H1 (cell line): ENCODE measurements at regions not wholly inside any gene's neighbourhood (a gene's known extent, or its start where the extent isn't known, plus 50 kb on each side); places are given as distances from the start of the nearest gene placed in this dataset.

Experiments
- CTCF ChIA-PET: fragments of 300-600 bp; sonication (Branson Sonifier 250); formaldehyde crosslinking; loops from one replicate; lab custom pipeline; 2021; ENCODE audit not compliant: partially characterized antibody; lab: Charles Lee
- POLR2A ChIA-PET: fragments of 300-600 bp; sonication (Branson Sonifier 250); formaldehyde crosslinking; loops from one replicate; lab custom pipeline; 2021; ENCODE audit warnings: inconsistent platforms; ENCODE audit not compliant: partially characterized antibody; lab: Charles Lee
- DNase-seq, 2 experiments: peaks; one replicate each; pipeline versions ENCODE4 v3.0.0 to v3.0.0-alpha.2; 2010 to 2022; ENCODE audit warnings: low spot score in 2 of 2, low read depth in 1 of 2, mixed read lengths in 1 of 2
- FAIRE-seq: peaks from 2 replicates; lab custom pipeline; 2011; peaks lifted over from hg19 to GRCh38; lab: Jason Lieb, UNC
- H2AFZ ChIP-seq: 2 replicates; pipeline ENCODE4 v1.8.1; 2012; ENCODE audit warnings: low read length, inconsistent platforms
- H2AK5ac ChIP-seq: 2 replicates; pipeline ENCODE4 v1.6.1; 2013; ENCODE audit warnings: low read depth, low read length
- H2BK120ac ChIP-seq: replicated peaks from 2 replicates; pipeline ENCODE3; 2013; ENCODE audit warnings: low read depth, low read length, inconsistent platforms
- H2BK12ac ChIP-seq: 2 replicates; pipeline ENCODE4 v1.6.1; 2013; ENCODE audit warnings: low read depth, low read length
- H2BK15ac ChIP-seq: 2 replicates; pipeline ENCODE4 v1.6.1; 2013; ENCODE audit warnings: low read length
- H2BK20ac ChIP-seq: 2 replicates; pipeline ENCODE4 v1.6.1; 2013; ENCODE audit warnings: low read length
- H2BK5ac ChIP-seq: 2 replicates; pipeline ENCODE4 v1.6.1; 2013; ENCODE audit warnings: low read depth, low read length
- H3K14ac ChIP-seq: 2 replicates; pipeline ENCODE4 v1.6.1; 2013; ENCODE audit warnings: inconsistent platforms; ENCODE audit not compliant: insufficient read length
- H3K18ac ChIP-seq: 2 replicates; pipeline ENCODE4 v1.6.1; 2013; ENCODE audit warnings: low read length; ENCODE audit errors: extremely low read depth
- H3K23ac ChIP-seq: 2 replicates; pipeline ENCODE4 v1.6.1; 2013; ENCODE audit warnings: inconsistent platforms; ENCODE audit not compliant: insufficient read length
- H3K23me2 ChIP-seq: 2 replicates; pipeline ENCODE4 v1.6.1; 2013; ENCODE audit warnings: low read depth, low read length
- H3K27ac ChIP-seq: 2 replicates; pipeline ENCODE4 v1.6.1; 2011; ENCODE audit warnings: low read depth, low read length, inconsistent platforms
- H3K27me3 ChIP-seq, 4 experiments: replicated peaks in 1 of 4; 1 replicate in 1 of 4; 2 replicates in 3 of 4; pipeline versions ENCODE4 v1.6.1 to v1.8.1; 2011 to 2013; ENCODE audit warnings: low read length in 3 of 4, mild to moderate bottlenecking in 3 of 4, inconsistent platforms in 2 of 4, mixed read lengths in 2 of 4, moderate library complexity in 1 of 4; ENCODE audit not compliant: control insufficient read depth in 3 of 4, insufficient read depth in 3 of 4; ENCODE audit errors: extremely low read depth in 1 of 4
- H3K36me3 ChIP-seq, 4 experiments: 2 replicates each; pipeline versions ENCODE4 v1.6.1 to v1.8.1; 2011 to 2013; ENCODE audit warnings: mild to moderate bottlenecking in 4 of 4, low read length in 3 of 4, moderate library complexity in 2 of 4, control low read depth in 1 of 4, inconsistent platforms in 1 of 4; ENCODE audit not compliant: insufficient read depth in 4 of 4, control insufficient read depth in 2 of 4
- H3K4ac ChIP-seq: replicated peaks from 2 replicates; pipeline ENCODE3; 2013; ENCODE audit warnings: low read length, low read depth, mixed read lengths, inconsistent platforms; ENCODE audit not compliant: insufficient read length
- H3K4me1 ChIP-seq, 4 experiments: replicated peaks in 1 of 4; 1 replicate in 1 of 4; 2 replicates in 3 of 4; pipeline versions ENCODE4 v1.6.1 to v1.8.1; 2011 to 2013; ENCODE audit warnings: low read length in 3 of 4, inconsistent platforms in 2 of 4, mixed read lengths in 1 of 4; ENCODE audit not compliant: insufficient read depth in 4 of 4, control insufficient read depth in 3 of 4
- H3K4me2 ChIP-seq, 2 experiments: 2 replicates each; pipeline versions ENCODE4 v1.6.1 to v1.8.1; 2011 to 2013; ENCODE audit warnings: low read depth in 2 of 2, low read length in 2 of 2, control low read depth in 1 of 2, inconsistent platforms in 1 of 2, mild to moderate bottlenecking in 1 of 2; ENCODE audit not compliant: insufficient read depth in 1 of 2
- H3K4me3 ChIP-seq, 4 experiments: fragments of 200-600, 300-600 bp in 1 of 4; sonication (generic), shearing (Covaris generic), sonication (Bioruptor Twin) in 1 of 4; 2 replicates each; pipeline versions ENCODE4 v1.5.1 to v1.8.1; 2011 to 2016; ENCODE audit warnings: low read length in 4 of 4, low read depth in 3 of 4, control low read depth in 2 of 4, inconsistent platforms in 2 of 4, mild to moderate bottlenecking in 2 of 4, mixed read lengths in 1 of 4, moderate library complexity in 1 of 4; ENCODE audit not compliant: insufficient read depth in 2 of 4; ENCODE audit errors: extremely low read depth in 1 of 4
- H3K56ac ChIP-seq: replicated peaks from 2 replicates; pipeline ENCODE3; 2013; ENCODE audit warnings: low read depth, mild to moderate bottlenecking, mixed read lengths, low read length, inconsistent platforms; ENCODE audit not compliant: insufficient read length
- H3K79me1 ChIP-seq: 2 replicates; pipeline ENCODE4 v1.6.1; 2013; ENCODE audit warnings: low read depth, low read length, control low read depth
- H3K79me2 ChIP-seq, 2 experiments: 2 replicates each; pipeline versions ENCODE4 v1.6.1 to v1.8.1; 2012 to 2013; ENCODE audit warnings: low read length in 2 of 2, mild to moderate bottlenecking in 2 of 2, inconsistent platforms in 1 of 2; ENCODE audit not compliant: insufficient read depth in 2 of 2, control insufficient read depth in 1 of 2
- H3K9ac ChIP-seq, 4 experiments: replicated peaks in 1 of 4; 1 replicate in 1 of 4; 2 replicates in 3 of 4; pipeline versions ENCODE4 v1.6.1 to v1.8.1; 2011 to 2013; ENCODE audit warnings: low read depth in 3 of 4, low read length in 3 of 4, control low read depth in 2 of 4, mild to moderate bottlenecking in 2 of 4, moderate library complexity in 2 of 4, inconsistent platforms in 1 of 4; ENCODE audit errors: extremely low read depth in 1 of 4
- H3K9me3 ChIP-seq, 2 experiments: 2 replicates each; pipeline versions ENCODE4 v1.6.1 to v1.8.1; 2012 to 2013; ENCODE audit warnings: mild to moderate bottlenecking in 2 of 2, moderate library complexity in 2 of 2, control low read depth in 1 of 2, inconsistent platforms in 1 of 2, low read depth in 1 of 2, low read length in 1 of 2, mixed read lengths in 1 of 2; ENCODE audit not compliant: insufficient read depth in 2 of 2
- H4K20me1 ChIP-seq, 2 experiments: replicated peaks in 1 of 2; 2 replicates each; pipeline versions ENCODE3 to v1.8.1; 2011 to 2013; ENCODE audit warnings: inconsistent platforms in 2 of 2, low read length in 2 of 2, mild to moderate bottlenecking in 1 of 2; ENCODE audit not compliant: insufficient read depth in 2 of 2, control insufficient read depth in 1 of 2
- H4K5ac ChIP-seq: 2 replicates; pipeline ENCODE4 v1.6.1; 2013; ENCODE audit warnings: low read length, low read depth, mixed read lengths, inconsistent platforms; ENCODE audit not compliant: insufficient read length
- H4K8ac ChIP-seq: 2 replicates; pipeline ENCODE4 v1.8.0; 2013; ENCODE audit warnings: mild to moderate bottlenecking, moderate library complexity, low read length, inconsistent platforms; ENCODE audit not compliant: insufficient read depth; ENCODE audit errors: extremely low read depth
- H4K91ac ChIP-seq: replicated peaks from 2 replicates; pipeline ENCODE3; 2013; ENCODE audit warnings: low read length, mixed read lengths, inconsistent platforms; ENCODE audit not compliant: insufficient read length
- BCL11A ChIP-seq, 2 experiments: IDR thresholded peaks; one replicate each; pipeline ENCODE4 v1.6.1; 2011; ENCODE audit warnings: low read depth in 2 of 2, low read length in 2 of 2, mild to moderate bottlenecking in 2 of 2
- CBX8 ChIP-seq: fragments of 300-800, 300-1000 bp; sonication (generic); IDR thresholded peaks from 2 replicates; pipeline ENCODE4 v1.7.1; 2016; ENCODE audit warnings: low read depth, low read length, borderline replicate concordance
- CHD1 ChIP-seq: IDR thresholded peaks from 2 replicates; pipeline ENCODE4 v1.6.1; 2012; ENCODE audit warnings: low read depth, low read length, improper control_type of control experiment
- CHD2 ChIP-seq: IDR thresholded peaks from 2 replicates; pipeline ENCODE4 v1.6.1; 2012; ENCODE audit warnings: low read length, improper control_type of control experiment
- CREB1 ChIP-seq: IDR thresholded peaks from 2 replicates; pipeline ENCODE4 v1.6.1; 2012; ENCODE audit warnings: inconsistent platforms
- CTBP2 ChIP-seq: IDR thresholded peaks from 2 replicates; pipeline ENCODE4 v1.7.0; 2011; ENCODE audit warnings: borderline replicate concordance, mild to moderate bottlenecking, moderate library complexity, mixed read lengths, low read length; ENCODE audit not compliant: insufficient read depth, insufficient read length
- E2F6 ChIP-seq: IDR thresholded peaks from 2 replicates; pipeline ENCODE4 v1.6.1; 2012; ENCODE audit warnings: inconsistent platforms
- FOSL1 ChIP-seq: IDR thresholded peaks from 2 replicates; pipeline ENCODE4 v1.6.1; 2011; ENCODE audit warnings: mild to moderate bottlenecking, low read depth, low read length, moderate library complexity; ENCODE audit not compliant: insufficient read depth
- PHF8 ChIP-seq: fragments of 200-600 bp; sonication (generic); conservative IDR thresholded peaks from 2 replicates; pipeline ENCODE4 v1.7.1; 2012; ENCODE audit warnings: low read depth, mild to moderate bottlenecking, inconsistent platforms, low read length, moderate library complexity
- POLR2AphosphoS5 ChIP-seq: IDR thresholded peaks from 2 replicates; pipeline ENCODE4 v1.6.1; 2011; ENCODE audit warnings: low read depth, low read length
- RFX5 ChIP-seq: IDR thresholded peaks from 2 replicates; pipeline ENCODE4 v1.6.1; 2011; ENCODE audit warnings: low read depth, low read length, improper control_type of control experiment, borderline replicate concordance
- SP4 ChIP-seq: IDR thresholded peaks from 2 replicates; pipeline ENCODE4 v1.6.1; 2012; ENCODE audit warnings: low read length, inconsistent platforms
- TF ChIP-seq, protein P1 (sequence below): IDR thresholded peaks from 2 replicates; pipeline ENCODE4 v1.6.1; 2011; ENCODE audit warnings: low read length, improper control_type of control experiment
- TF ChIP-seq, protein P2 (sequence below): IDR thresholded peaks from 2 replicates; pipeline ENCODE4 v1.6.1; 2011; ENCODE audit warnings: low read depth, mild to moderate bottlenecking, low read length; ENCODE audit not compliant: insufficient read depth

- no peak overlapping the region for H2AFZ ChIP-seq
- ChIA-PET CTCF (no interaction called here), POLR2A (no interaction called here)
- no peak overlapping the region for H3K4ac ChIP-seq
- no peak overlapping the region for H2BK12ac ChIP-seq
- H2BK5ac ChIP-seq, result no peak overlapping the region
- no peak overlapping the region for H2BK120ac ChIP-seq
- H3K23ac ChIP-seq, result no peak overlapping the region
- peaks cover 2 to 9% (median 7%) of the 10 kb centered on the region in 4 experiments; a peak in 4 of 7 replicates for H3K4me1 ChIP-seq
- H3K4me2 ChIP-seq, result no peak overlapping the region
- H3K27me3 ChIP-seq, result no peaks in the 10 kb centered on the region
- H3K56ac ChIP-seq, result no peak overlapping the region
- H3K36me3 ChIP-seq, result no peaks in the 10 kb centered on the region
- H4K91ac ChIP-seq, result no peak overlapping the region
- H2BK20ac ChIP-seq, result no peak overlapping the region
- H3K9me3 ChIP-seq, result peaks cover 0 to 3% of the 10 kb centered on the region in 2 experiments; a peak in 1 of 4 replicates
- H4K20me1 ChIP-seq, result no peaks in the 10 kb centered on the region
- peak overlapping the region in 1 of 4 experiments; percentile 9; a peak in 1 of 8 replicates for H3K4me3 ChIP-seq
- H3K79me1 ChIP-seq, result no peaks in the 10 kb centered on the region
- no peak overlapping the region for H3K9ac ChIP-seq
- DNase-seq, result no peak
- H4K5ac ChIP-seq, result peak overlapping the region; percentile 31
- peak; percentile 7 for FAIRE-seq
- H3K23me2 ChIP-seq, result no peaks in the 10 kb centered on the region
- no peak overlapping the region for H3K14ac ChIP-seq
- no peak overlapping the region for H2AK5ac ChIP-seq
- H3K18ac ChIP-seq, result no peak overlapping the region; the same call in 1 of the 2 replicates
- no peak overlapping the region for H2BK15ac ChIP-seq
- no peak overlapping the region for H4K8ac ChIP-seq
- no peaks in the 10 kb centered on the region for H3K79me2 ChIP-seq
- peak overlapping the region; percentile 19; the same call in 1 of the 2 replicates for H3K27ac ChIP-seq
- TF ChIP-seq, protein P1, sequence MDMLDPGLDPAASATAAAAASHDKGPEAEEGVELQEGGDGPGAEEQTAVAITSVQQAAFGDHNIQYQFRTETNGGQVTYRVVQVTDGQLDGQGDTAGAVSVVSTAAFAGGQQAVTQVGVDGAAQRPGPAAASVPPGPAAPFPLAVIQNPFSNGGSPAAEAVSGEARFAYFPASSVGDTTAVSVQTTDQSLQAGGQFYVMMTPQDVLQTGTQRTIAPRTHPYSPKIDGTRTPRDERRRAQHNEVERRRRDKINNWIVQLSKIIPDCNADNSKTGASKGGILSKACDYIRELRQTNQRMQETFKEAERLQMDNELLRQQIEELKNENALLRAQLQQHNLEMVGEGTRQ, result no peak
- TF ChIP-seq CHD1 (no peak), CBX8 (no peak), FOSL1 (no peak), CHD2 (no peak), POLR2AphosphoS5 (no peak), PHF8 (no peak), RFX5 (no peak), CTBP2 (no peak), BCL11A (IDR thresholded peaks at IDR 0.05; ENCODE audit: low read depth in 2 of 2, low read length in 2 of 2) (no peak), SP4 (no peak), CREB1 (no peak), E2F6 (no peak)
- TF ChIP-seq, protein P2, sequence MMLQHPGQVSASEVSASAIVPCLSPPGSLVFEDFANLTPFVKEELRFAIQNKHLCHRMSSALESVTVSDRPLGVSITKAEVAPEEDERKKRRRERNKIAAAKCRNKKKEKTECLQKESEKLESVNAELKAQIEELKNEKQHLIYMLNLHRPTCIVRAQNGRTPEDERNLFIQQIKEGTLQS, result no peak
Measured at GRCh38 chr6:48916607-48917006, 546.4 kb downstream of the MMUT start.
